Sigmoid colon (tissue), 3 donors: ENCODE measurements at regions not wholly inside any gene's neighbourhood (a gene's known extent, or its start where the extent isn't known, plus 50 kb on each side); places are given as distances from the start of the nearest gene placed in this dataset.

Source experiments
- POLR2A ChIP-seq, 2 donors: fragments of 450-650 bp; IDR thresholded peaks; one replicate each; pipeline ENCODE4 v1.6.1; 2016; ENCODE audit warnings: antibody characterized with exemption in 2 of 2, mild to moderate bottlenecking in 2 of 2, moderate library complexity in 2 of 2
- TF ChIP-seq, protein P1 (sequence below), 4 experiments: fragments of 450-650 bp in 3 of 4; fragments of 200-600 bp in 1 of 4; IDR thresholded peaks; one replicate each; pipeline ENCODE4 v1.5.1; 2016 to 2019; ENCODE audit warnings: antibody characterized with exemption in 4 of 4, mild to moderate bottlenecking in 3 of 4, moderate library complexity in 2 of 4

- TF ChIP-seq, protein P1, sequence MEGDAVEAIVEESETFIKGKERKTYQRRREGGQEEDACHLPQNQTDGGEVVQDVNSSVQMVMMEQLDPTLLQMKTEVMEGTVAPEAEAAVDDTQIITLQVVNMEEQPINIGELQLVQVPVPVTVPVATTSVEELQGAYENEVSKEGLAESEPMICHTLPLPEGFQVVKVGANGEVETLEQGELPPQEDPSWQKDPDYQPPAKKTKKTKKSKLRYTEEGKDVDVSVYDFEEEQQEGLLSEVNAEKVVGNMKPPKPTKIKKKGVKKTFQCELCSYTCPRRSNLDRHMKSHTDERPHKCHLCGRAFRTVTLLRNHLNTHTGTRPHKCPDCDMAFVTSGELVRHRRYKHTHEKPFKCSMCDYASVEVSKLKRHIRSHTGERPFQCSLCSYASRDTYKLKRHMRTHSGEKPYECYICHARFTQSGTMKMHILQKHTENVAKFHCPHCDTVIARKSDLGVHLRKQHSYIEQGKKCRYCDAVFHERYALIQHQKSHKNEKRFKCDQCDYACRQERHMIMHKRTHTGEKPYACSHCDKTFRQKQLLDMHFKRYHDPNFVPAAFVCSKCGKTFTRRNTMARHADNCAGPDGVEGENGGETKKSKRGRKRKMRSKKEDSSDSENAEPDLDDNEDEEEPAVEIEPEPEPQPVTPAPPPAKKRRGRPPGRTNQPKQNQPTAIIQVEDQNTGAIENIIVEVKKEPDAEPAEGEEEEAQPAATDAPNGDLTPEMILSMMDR (IDR thresholded peaks at IDR 0.05), result no peak
- no peak for TF ChIP-seq POLR2A (IDR thresholded peaks at IDR 0.05)
Measured at GRCh38 chr11:121793291-121793690, 322.7 kb downstream of the BLID start.
